Nucleus accumbens (tissue), 56 donors: ENCODE measurements at regions not wholly inside any gene's neighbourhood (a gene's known extent, or its start where the extent isn't known, plus 50 kb on each side); places are given as distances from the start of the nearest gene placed in this dataset.
A peak's percentile ranks its signal among the peaks of the same experiment; 100 is the strongest.
"Not testable (repeated sequence)": the region's sequence is repeated elsewhere in the genome, so short reads cannot be mapped to it uniquely, and the experiment has no call there.

Experiments
- DNase-seq, 56 donors: peaks; one replicate each; lab custom pipeline; 2025; lab: John Stamatoyannopoulos, UW

GRCh38 chr2:75932996-75933395 is 222.3 kb upstream of the GCFC2 start:
- DNase-seq: no peak

GRCh38 chr2:75928093-75928492 is 217.4 kb upstream of the GCFC2 start:
- DNase-seq: no peak

- no peak for DNase-seq
Observed at GRCh38 chr2:75925331-75926024, 214.8 kb upstream of the GCFC2 start.

GRCh38 chr2:75922191-75922590 is 211.5 kb upstream of the GCFC2 start:
- no peak for DNase-seq

GRCh38 chr2:75920859-75921551 is 210.3 kb upstream of the GCFC2 start:
- peak in 37 of 56 donors; percentile 2 to 77 (median 26) for DNase-seq

- no peak for DNase-seq
Observed at GRCh38 chr2:75915851-75916634, 205.3 kb upstream of the GCFC2 start.

- DNase-seq: peak in 17 of 56 donors; percentile 2 to 45 (median 12)
Observed at GRCh38 chr2:75896779-75897366, 186.2 kb upstream of the GCFC2 start.

- no peak for DNase-seq
Observed at GRCh38 chr2:75894170-75894569, 183.5 kb upstream of the GCFC2 start.

- no peak for DNase-seq
Observed at GRCh38 chr2:75892490-75892889, 181.8 kb upstream of the GCFC2 start.

GRCh38 chr2:75882530-75882929 is 171.8 kb upstream of the GCFC2 start:
- DNase-seq: no peak

- not testable (repeated sequence) for DNase-seq
Observed at GRCh38 chr2:75875606-75876005, 164.9 kb upstream of the GCFC2 start.

- DNase-seq: not testable (repeated sequence)
Observed at GRCh38 chr2:75871762-75872614, 161.3 kb upstream of the GCFC2 start.

- DNase-seq: no peak
Observed at GRCh38 chr2:75870651-75871137, 160.0 kb upstream of the GCFC2 start.

GRCh38 chr2:75870133-75870532 is 159.4 kb upstream of the GCFC2 start:
- no peak for DNase-seq

- no peak for DNase-seq
Observed at GRCh38 chr2:75865702-75866101, 155.0 kb upstream of the GCFC2 start.

GRCh38 chr2:75865083-75865482 is 154.4 kb upstream of the GCFC2 start:
- DNase-seq: no peak

GRCh38 chr2:75862547-75862946 is 151.8 kb upstream of the GCFC2 start:
- no peak for DNase-seq

GRCh38 chr2:75853436-75853835 is 142.7 kb upstream of the GCFC2 start:
- no peak for DNase-seq

GRCh38 chr2:75852639-75853038 is 141.9 kb upstream of the GCFC2 start:
- no peak for DNase-seq

- no peak for DNase-seq
Observed at GRCh38 chr2:75846683-75847190, 136.0 kb upstream of the GCFC2 start.
